SK-N-SH treated with all-trans-retinoic acid at 6 μM for 48 hours (cell line): ENCODE measurements at regions not wholly inside any gene's neighbourhood (a gene's known extent, or its start where the extent isn't known, plus 50 kb on each side); places are given as distances from the start of the nearest gene placed in this dataset.
"Not testable (repeated sequence)": the region's sequence is repeated elsewhere in the genome, so short reads cannot be mapped to it uniquely, and the experiment has no call there.

Experiments used
- ATAC-seq: fragments of 200-7000 bp; cut with Tn5 transposase; 3 replicates; pipeline ENCODE4 v1.9.1; 2020; ENCODE audit warnings: mild to moderate bottlenecking, moderate library complexity
- ARNTL ChIP-seq: fragments of 450-650 bp; formaldehyde crosslinking; IDR thresholded peaks from 2 replicates; pipeline ENCODE4 v1.5.0; 2020; ENCODE audit warnings: low read depth, mild to moderate bottlenecking, moderate library complexity, borderline replicate concordance
- CREB5 ChIP-seq: fragments of 250-450 bp; sonication (Bioruptor Pico); IDR thresholded peaks from 2 replicates; pipeline ENCODE4 v1.5.1; 2020; ENCODE audit warnings: low read depth, mild to moderate bottlenecking, moderate library complexity
- CSDC2 ChIP-seq: fragments of 250-450 bp; sonication (Bioruptor Pico); IDR thresholded peaks from 2 replicates; pipeline ENCODE4 v1.5.0; 2020; ENCODE audit warnings: mild to moderate bottlenecking, moderate library complexity
- CSRNP3 ChIP-seq: fragments of 250-450 bp; sonication (Bioruptor Pico); IDR thresholded peaks from 2 replicates; pipeline ENCODE4 v1.5.1; 2021; ENCODE audit warnings: mild to moderate bottlenecking, moderate library complexity
- ESRRG ChIP-seq: fragments of 250-450 bp; sonication (Bioruptor Pico); IDR thresholded peaks from 2 replicates; pipeline ENCODE4 v1.6.1; 2021; ENCODE audit warnings: mild to moderate bottlenecking
- GLIS3 ChIP-seq: fragments of 250-450 bp; sonication (Bioruptor Pico); IDR thresholded peaks from 2 replicates; pipeline ENCODE4 v1.5.0; 2020; ENCODE audit warnings: mild to moderate bottlenecking, moderate library complexity
- ISL1 ChIP-seq: fragments of 250-450 bp; sonication (Bioruptor Pico); IDR thresholded peaks from 2 replicates; pipeline ENCODE4 v2.1.2; 2022; ENCODE audit warnings: mild to moderate bottlenecking, moderate library complexity
- PATZ1 ChIP-seq: fragments of 250-450 bp; sonication (Bioruptor Pico); IDR thresholded peaks from 2 replicates; pipeline ENCODE4 v1.8.0; 2020; ENCODE audit warnings: mild to moderate bottlenecking, moderate library complexity, borderline replicate concordance
- POU6F1 ChIP-seq: fragments of 250-450 bp; sonication (Bioruptor Pico); IDR thresholded peaks from 2 replicates; pipeline ENCODE4 v1.8.0; 2021; ENCODE audit warnings: low read depth, mild to moderate bottlenecking, moderate library complexity, borderline replicate concordance
- RARB ChIP-seq: fragments of 250-450 bp; sonication (Bioruptor Pico); IDR thresholded peaks from 2 replicates; pipeline ENCODE4 v1.8.0; 2021; ENCODE audit warnings: mild to moderate bottlenecking, moderate library complexity
- SNAI2 ChIP-seq: fragments of 250-450 bp; sonication (Bioruptor Pico); IDR thresholded peaks from 2 replicates; pipeline ENCODE4 v1.5.0; 2020; ENCODE audit warnings: mild to moderate bottlenecking, moderate library complexity
- TCF4 ChIP-seq: fragments of 250-450 bp; sonication (Bioruptor Pico); IDR thresholded peaks from 2 replicates; pipeline ENCODE4 v1.8.0; 2021; ENCODE audit warnings: mild to moderate bottlenecking, moderate library complexity, borderline replicate concordance
- TOX ChIP-seq: fragments of 250-450 bp; sonication (Bioruptor Pico); IDR thresholded peaks from 2 replicates; pipeline ENCODE4 v1.8.0; 2021; ENCODE audit warnings: mild to moderate bottlenecking, moderate library complexity, borderline replicate concordance
- ZC3H10 ChIP-seq: fragments of 250-450 bp; sonication (Bioruptor Pico); IDR thresholded peaks from 2 replicates; pipeline ENCODE4 v1.5.1; 2021; ENCODE audit warnings: mild to moderate bottlenecking, moderate library complexity
- ZFP3 ChIP-seq: fragments of 250-450 bp; sonication (Bioruptor Pico); IDR thresholded peaks from 2 replicates; pipeline ENCODE4 v1.5.0; 2020; ENCODE audit warnings: mild to moderate bottlenecking, moderate library complexity
- ZFP30 ChIP-seq: fragments of 450-650 bp; formaldehyde crosslinking; IDR thresholded peaks from 2 replicates; pipeline ENCODE4 v1.5.0; 2022; ENCODE audit warnings: mild to moderate bottlenecking, moderate library complexity
- ZNF565 ChIP-seq: fragments of 450-650 bp; formaldehyde crosslinking; conservative IDR thresholded peaks from 2 replicates; pipeline ENCODE4 v1.5.0; 2020; ENCODE audit warnings: low read depth, mild to moderate bottlenecking, moderate library complexity
- ZNF70 ChIP-seq: fragments of 450-650 bp; formaldehyde crosslinking; IDR thresholded peaks from 2 replicates; pipeline ENCODE4 v1.5.0; 2020; ENCODE audit warnings: mild to moderate bottlenecking, moderate library complexity
- ZNF8 ChIP-seq: fragments of 450-650 bp; formaldehyde crosslinking; IDR thresholded peaks from 2 replicates; pipeline ENCODE4 v1.5.0; 2020; ENCODE audit warnings: mild to moderate bottlenecking, moderate library complexity

GRCh38 chr3:64361962-64362735, 136.9 kb upstream of the PRICKLE2 start:
- no peak for ATAC-seq
- TF ChIP-seq CSDC2 (CRISPR knock-in tag): no peak
- no peak for TF ChIP-seq CSRNP3
- TF ChIP-seq PATZ1 (CRISPR knock-in tag): no peak
- no peak for TF ChIP-seq TCF4 (CRISPR knock-in tag)
- TF ChIP-seq RARB: no peak
- no peak for TF ChIP-seq ESRRG
- no peak for TF ChIP-seq POU6F1 (CRISPR knock-in tag)
- no peak for TF ChIP-seq ZNF8
- TF ChIP-seq GLIS3: no peak
- TF ChIP-seq ARNTL (CRISPR knock-in tag): no peak
- no peak for TF ChIP-seq CREB5
- TF ChIP-seq ZNF70 (CRISPR knock-in tag): no peak

GRCh38 chr3:64361036-64361435, 135.8 kb upstream of the PRICKLE2 start:
- not testable (repeated sequence) for ATAC-seq

GRCh38 chr3:64360280-64360679, 135.0 kb upstream of the PRICKLE2 start:
- no peak for ATAC-seq
- TF ChIP-seq TOX (CRISPR knock-in tag) (no peak), POU6F1 (CRISPR knock-in tag) (no peak)
- TF ChIP-seq, all 23 proteins: peak for 0

- no peak for ATAC-seq
- no peak for TF ChIP-seq ZC3H10 (CRISPR knock-in tag)
- TF ChIP-seq ARNTL (CRISPR knock-in tag): no peak
- TF ChIP-seq ZNF565: no peak
- TF ChIP-seq TOX (CRISPR knock-in tag): no peak
- TF ChIP-seq ESRRG: no peak
Measured at GRCh38 chr3:64359735-64360134, 134.5 kb upstream of the PRICKLE2 start.

GRCh38 chr3:64358853-64359252, 133.6 kb upstream of the PRICKLE2 start:
- no peak for ATAC-seq
- TF ChIP-seq TCF4 (CRISPR knock-in tag): no peak
- TF ChIP-seq SNAI2 (CRISPR knock-in tag): no peak
- no peak for TF ChIP-seq ZFP30 (CRISPR knock-in tag)
- TF ChIP-seq ISL1 (CRISPR knock-in tag): no peak
- TF ChIP-seq CSDC2 (CRISPR knock-in tag): no peak
- no peak for TF ChIP-seq TOX (CRISPR knock-in tag)
- no peak for TF ChIP-seq ESRRG
- no peak for TF ChIP-seq GLIS3
- TF ChIP-seq ZFP3 (CRISPR knock-in tag): no peak
- TF ChIP-seq CSRNP3: no peak
- TF ChIP-seq, all 23 proteins: peak for 0
